ENCODE measurements at regions not wholly inside any gene's neighbourhood (a gene's known extent, or its start where the extent isn't known, plus 50 kb on each side); places are given as distances from the start of the nearest gene placed in this dataset.

GRCh38 chr10:91702620-91703019 lies 69.7 kb upstream of the PPP1R3C start:
- Mint-ChIP-seq H3K36me3 (no peaks in the 10 kb centered on the region), H3K27ac (no peak overlapping the region), H3K27me3 (peaks cover 11% of the 10 kb centered on the region), H3K4me3 (no peak overlapping the region), H3K4me1 (no peaks in the 10 kb centered on the region), H3K9me3 (no peaks in the 10 kb centered on the region)
- ATAC-seq, result no peak

GRCh38 chr10:91700788-91701444 lies 68.0 kb upstream of the PPP1R3C start:
- Mint-ChIP-seq H3K27ac (no peak overlapping the region), H3K9me3 (no peaks in the 10 kb centered on the region), H3K27me3 (peaks cover 11% of the 10 kb centered on the region), H3K4me1 (no peaks in the 10 kb centered on the region), H3K36me3 (no peaks in the 10 kb centered on the region), H3K4me3 (no peak overlapping the region)
- ATAC-seq, result no peak

- peaks cover 11% of the 10 kb centered on the region for H3K27me3 Mint-ChIP-seq
- no peak overlapping the region for H3K27ac Mint-ChIP-seq
- H3K4me3 Mint-ChIP-seq, result no peak overlapping the region
- no peak for ATAC-seq
- H3K9me3 Mint-ChIP-seq, result no peaks in the 10 kb centered on the region
- H3K36me3 Mint-ChIP-seq, result no peaks in the 10 kb centered on the region
- H3K4me1 Mint-ChIP-seq, result no peaks in the 10 kb centered on the region
These were observed 67.4 kb upstream of the PPP1R3C start for GRCh38 chr10:91700273-91700672.

GRCh38 chr10:91698258-91698657 lies 65.4 kb upstream of the PPP1R3C start:
- H3K27me3 Mint-ChIP-seq, result peaks cover 11% of the 10 kb centered on the region
- no peak overlapping the region for H3K27ac Mint-ChIP-seq
- H3K36me3 Mint-ChIP-seq, result no peaks in the 10 kb centered on the region
- H3K4me3 Mint-ChIP-seq, result no peak overlapping the region
- no peaks in the 10 kb centered on the region for H3K9me3 Mint-ChIP-seq
- no peaks in the 10 kb centered on the region for H3K4me1 Mint-ChIP-seq
- ATAC-seq, result no peak

GRCh38 chr10:91694170-91694794 lies 61.4 kb upstream of the PPP1R3C start:
- H3K4me3 Mint-ChIP-seq, result no peak overlapping the region
- H3K4me1 Mint-ChIP-seq, result no peaks in the 10 kb centered on the region
- no peaks in the 10 kb centered on the region for H3K9me3 Mint-ChIP-seq
- no peaks in the 10 kb centered on the region for H3K36me3 Mint-ChIP-seq
- no peak overlapping the region for H3K27ac Mint-ChIP-seq
- no peak for ATAC-seq
- no peaks in the 10 kb centered on the region for H3K27me3 Mint-ChIP-seq

- no peaks in the 10 kb centered on the region for H3K27me3 Mint-ChIP-seq
- no peak overlapping the region for H3K27ac Mint-ChIP-seq
- H3K4me3 Mint-ChIP-seq, result no peak overlapping the region
- no peaks in the 10 kb centered on the region for H3K4me1 Mint-ChIP-seq
- no peaks in the 10 kb centered on the region for H3K36me3 Mint-ChIP-seq
- no peak for ATAC-seq
- H3K9me3 Mint-ChIP-seq, result no peaks in the 10 kb centered on the region
These were observed 59.1 kb upstream of the PPP1R3C start for GRCh38 chr10:91691981-91692380.

GRCh38 chr10:91690996-91691676 lies 58.3 kb upstream of the PPP1R3C start:
- Mint-ChIP-seq H3K4me1 (no peaks in the 10 kb centered on the region), H3K9me3 (no peaks in the 10 kb centered on the region), H3K36me3 (no peaks in the 10 kb centered on the region), H3K4me3 (no peak overlapping the region), H3K27me3 (peaks cover 6% of the 10 kb centered on the region), H3K27ac (no peak overlapping the region)
- no peak for ATAC-seq

GRCh38 chr10:91690412-91690811 lies 57.5 kb upstream of the PPP1R3C start:
- no peak overlapping the region for H3K4me3 Mint-ChIP-seq
- H3K27me3 Mint-ChIP-seq, result peaks cover 8% of the 10 kb centered on the region
- no peak overlapping the region for H3K27ac Mint-ChIP-seq
- H3K9me3 Mint-ChIP-seq, result no peaks in the 10 kb centered on the region
- ATAC-seq, result no peak
- H3K4me1 Mint-ChIP-seq, result no peaks in the 10 kb centered on the region
- no peaks in the 10 kb centered on the region for H3K36me3 Mint-ChIP-seq

- Mint-ChIP-seq H3K27ac (no peak overlapping the region), H3K4me1 (no peaks in the 10 kb centered on the region), H3K27me3 (peaks cover 8% of the 10 kb centered on the region), H3K4me3 (no peak overlapping the region), H3K36me3 (no peaks in the 10 kb centered on the region), H3K9me3 (no peaks in the 10 kb centered on the region)
- no peak for ATAC-seq
These were observed 56.9 kb upstream of the PPP1R3C start for GRCh38 chr10:91689731-91690168.

GRCh38 chr10:91684841-91685240 lies 52.0 kb upstream of the PPP1R3C start:
- peaks cover 18% of the 10 kb centered on the region for H3K27me3 Mint-ChIP-seq
- H3K4me1 Mint-ChIP-seq, result no peaks in the 10 kb centered on the region
- ATAC-seq, result no peak
- H3K27ac Mint-ChIP-seq, result no peak overlapping the region
- H3K36me3 Mint-ChIP-seq, result no peaks in the 10 kb centered on the region
- no peak overlapping the region for H3K4me3 Mint-ChIP-seq
- H3K9me3 Mint-ChIP-seq, result no peaks in the 10 kb centered on the region

- H3K9me3 Mint-ChIP-seq, result no peaks in the 10 kb centered on the region
- H3K4me1 Mint-ChIP-seq, result no peaks in the 10 kb centered on the region
- H3K4me3 Mint-ChIP-seq, result no peak overlapping the region
- H3K36me3 Mint-ChIP-seq, result no peaks in the 10 kb centered on the region
- peaks cover 18% of the 10 kb centered on the region for H3K27me3 Mint-ChIP-seq
- H3K27ac Mint-ChIP-seq, result no peak overlapping the region
- ATAC-seq, result no peak
These were observed 51.1 kb upstream of the PPP1R3C start for GRCh38 chr10:91683975-91684374.

GRCh38 chr10:91682912-91683311 lies 50.0 kb upstream of the PPP1R3C start:
- Mint-ChIP-seq H3K9me3 (no peaks in the 10 kb centered on the region), H3K4me3 (no peak overlapping the region), H3K36me3 (no peaks in the 10 kb centered on the region), H3K4me1 (no peaks in the 10 kb centered on the region), H3K27me3 (peaks cover 18% of the 10 kb centered on the region), H3K27ac (no peak overlapping the region)
- no peak for ATAC-seq

Measured in stimulated activated memory B cell treated with anti-CD40 and anti-IgM and Interleukin-4, amounts not matched to agents 10 μg/mL and 1 μg/mL and 100 μg/mL, for 72 hours (primary cell).